ENCODE measurements at regions not wholly inside any gene's neighbourhood (a gene's known extent, or its start where the extent isn't known, plus 50 kb on each side); places are given as distances from the start of the nearest gene placed in this dataset.
"Not testable (repeated sequence)": the region's sequence is repeated elsewhere in the genome, so short reads cannot be mapped to it uniquely, and the experiment has no call there.

- no peak for TF ChIP-seq ZFX (IDR thresholded peaks at IDR 0.05; ENCODE audit: borderline replicate concordance)
- H3K27ac ChIP-seq = no peak overlapping the region
Measured at GRCh38 chr5:30156156-30156555, 1037.3 kb upstream of the CDH6 start.

DNA sequence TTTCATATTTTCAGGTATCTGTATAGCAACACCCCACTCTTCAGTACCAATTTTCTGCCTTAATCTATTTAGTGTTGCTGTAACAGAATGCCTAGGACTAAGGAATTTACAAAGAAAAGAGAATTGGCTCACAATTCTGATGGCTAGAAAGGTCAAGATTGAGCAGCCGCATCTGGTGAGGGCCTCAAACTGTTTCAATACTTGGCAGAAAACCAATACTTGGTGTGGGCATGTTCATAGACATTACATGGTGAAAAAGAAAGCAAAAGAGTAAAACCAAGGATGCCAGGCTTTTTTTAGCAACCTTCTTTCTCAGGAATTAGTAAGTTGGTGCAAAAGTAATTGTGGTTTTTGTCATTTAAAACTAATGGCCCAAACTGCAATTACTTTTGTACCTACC, 1041.1 kb upstream of the CDH6 start:
- TF ChIP-seq ZFX (IDR thresholded peaks at IDR 0.05; ENCODE audit: borderline replicate concordance) (no peak), CTCF (IDR thresholded peaks at IDR 0.05) (no peak)
- H3K27ac ChIP-seq = no peak overlapping the region

- no peak for TF ChIP-seq CTCF (IDR thresholded peaks at IDR 0.05)
- no peak for TF ChIP-seq ZFX (IDR thresholded peaks at IDR 0.05; ENCODE audit: borderline replicate concordance)
- H3K27ac ChIP-seq = no peak overlapping the region
Measured at GRCh38 chr5:30150231-30150630, 1043.3 kb upstream of the CDH6 start.

GRCh38 chr5:30149526-30149925, 1044.0 kb upstream of the CDH6 start:
- TF ChIP-seq ZFX (IDR thresholded peaks at IDR 0.05; ENCODE audit: borderline replicate concordance) = no peak
- no peak for TF ChIP-seq CTCF (IDR thresholded peaks at IDR 0.05)
- no peak overlapping the region for H3K27ac ChIP-seq

DNA sequence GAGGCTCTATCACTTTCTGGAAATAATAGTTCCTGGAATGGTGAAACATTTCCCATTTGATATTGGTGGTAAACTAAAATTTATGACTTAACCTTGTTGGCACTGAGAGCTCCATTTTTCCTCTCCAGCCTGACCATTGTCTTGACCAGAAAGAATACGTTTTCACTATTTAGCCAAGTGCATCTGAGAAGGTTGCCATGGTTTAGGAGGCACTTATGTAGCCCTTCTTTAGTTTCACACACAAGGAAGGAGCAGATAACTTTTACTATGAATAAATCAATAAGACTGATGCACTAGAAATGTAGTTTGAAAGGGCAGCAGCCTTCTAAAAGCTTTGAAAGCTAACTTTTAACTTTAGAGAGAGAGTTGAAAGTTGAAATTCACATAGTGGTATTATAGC, 1045.5 kb upstream of the CDH6 start:
- H3K27ac ChIP-seq = no peak overlapping the region
- no peak for TF ChIP-seq ZFX (IDR thresholded peaks at IDR 0.05; ENCODE audit: borderline replicate concordance)
- no peak for TF ChIP-seq CTCF (IDR thresholded peaks at IDR 0.05)

- H3K27ac ChIP-seq = not testable (repeated sequence)
Measured at GRCh38 chr5:30144059-30144458, 1049.4 kb upstream of the CDH6 start.

- H3K27ac ChIP-seq = no peak overlapping the region
- TF ChIP-seq CTCF (IDR thresholded peaks at IDR 0.05) = no peak
- no peak for TF ChIP-seq ZFX (IDR thresholded peaks at IDR 0.05; ENCODE audit: borderline replicate concordance)
Measured at GRCh38 chr5:30142432-30142831, 1051.1 kb upstream of the CDH6 start.

DNA sequence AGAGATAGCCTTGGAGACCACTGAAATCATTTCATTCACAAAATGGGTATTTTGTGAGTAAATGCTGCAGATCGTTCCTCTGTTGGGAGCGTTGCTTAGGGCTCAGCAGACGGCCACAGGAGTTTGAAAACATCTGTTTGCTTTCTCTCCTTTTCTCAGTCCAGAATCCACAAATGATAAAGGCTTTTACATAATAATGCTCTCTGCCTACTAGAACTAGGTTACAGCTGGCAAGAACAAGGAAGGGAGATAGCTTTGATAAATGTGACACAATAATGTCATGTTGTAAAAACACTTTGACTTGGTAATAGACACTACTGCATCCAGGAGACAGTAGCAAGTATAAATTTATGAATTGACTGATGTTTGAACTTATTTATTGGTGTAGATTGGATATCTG, 1072.4 kb upstream of the CDH6 start:
- TF ChIP-seq CTCF (IDR thresholded peaks at IDR 0.05) (no peak), ZFX (IDR thresholded peaks at IDR 0.05; ENCODE audit: borderline replicate concordance) (no peak)
- no peak overlapping the region for H3K27ac ChIP-seq
